GM23338 (cell line): ENCODE measurements at regions not wholly inside any gene's neighbourhood (a gene's known extent, or its start where the extent isn't known, plus 50 kb on each side); places are given as distances from the start of the nearest gene placed in this dataset. TPM values are rescaled to one million over a fixed set of nuclear protein-coding genes. Genes with fewer than 3 reads are reported as not detected.

ENCODE experiments used
- CREB1 ChIP-seq: fragments of 250-450 bp; sonication (Bioruptor Pico); IDR thresholded peaks from 2 replicates; pipeline ENCODE4 v1.5.0; 2020; ENCODE audit warnings: low read depth, mild to moderate bottlenecking, moderate library complexity
- ETS1 ChIP-seq: IDR thresholded peaks from 2 replicates; pipeline ENCODE4 v1.6.1; 2016; ENCODE audit warnings: antibody characterized with exemption
- ZNF462 ChIP-seq: fragments of 250-450 bp; sonication (Bioruptor Pico); IDR thresholded peaks from 2 replicates; pipeline ENCODE4 v1.5.0; 2020; ENCODE audit warnings: mild to moderate bottlenecking, moderate library complexity
- small RNA-seq: library from RNA; depleted of rRNA; stranded (forward); fragments of <200 nt; gene quantifications from one replicate; pipeline ENCODE3, GENCODE V24; 2014; ENCODE audit warnings: low replicate concordance

GRCh38 chr12:79987731-79988130 lies 52.8 kb upstream of the PPP1R12A start (continued):
- TF ChIP-seq ZNF462 (CRISPR knock-in tag): no peak
- no peak for TF ChIP-seq ETS1
- no peak for TF ChIP-seq CREB1

Small RNA genes in the stretch of these regions (small RNA-seq; reads per million reads assigned to genes)
- not detected for gene SNRPGP20
